GM12875 (cell line): ENCODE measurements at regions not wholly inside any gene's neighbourhood (a gene's known extent, or its start where the extent isn't known, plus 50 kb on each side); places are given as distances from the start of the nearest gene placed in this dataset.
A peak's percentile ranks its signal among the peaks of the same experiment; 100 is the strongest.

Experiments used
- H3K4me3 ChIP-seq: one replicate; pipeline ENCODE4 v1.5.1; 2011; ENCODE audit warnings: low read depth, low read length, control low read depth
- TF ChIP-seq, protein P1 (sequence below): IDR thresholded peaks from 2 replicates; pipeline ENCODE4 v1.5.1; 2011; ENCODE audit warnings: low read depth, mild to moderate bottlenecking, control low read depth, inconsistent platforms, low read length, moderate library complexity, borderline replicate concordance; ENCODE audit not compliant: insufficient read depth

DNA sequence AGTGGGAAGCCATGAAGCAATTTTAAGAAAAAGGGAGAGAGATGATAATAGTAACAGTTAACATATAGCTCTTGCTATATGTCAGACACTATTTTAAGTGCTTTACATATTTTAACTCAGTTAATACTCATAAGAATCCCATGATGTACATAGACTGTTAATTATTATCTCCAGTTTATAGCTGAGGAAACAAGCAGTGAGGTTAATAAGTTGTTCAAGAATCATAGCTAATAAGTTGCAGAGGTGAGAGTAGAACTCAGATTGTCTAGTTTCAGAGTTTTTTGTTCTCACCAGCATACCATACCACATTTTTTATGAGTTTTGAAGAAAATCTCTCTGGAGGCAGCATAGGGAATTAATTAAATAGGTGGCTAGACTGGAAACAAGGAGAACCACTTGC lies 144.6 kb upstream of the MMS22L start:
- H3K4me3 ChIP-seq = no peak overlapping the region
- TF ChIP-seq, protein P1, sequence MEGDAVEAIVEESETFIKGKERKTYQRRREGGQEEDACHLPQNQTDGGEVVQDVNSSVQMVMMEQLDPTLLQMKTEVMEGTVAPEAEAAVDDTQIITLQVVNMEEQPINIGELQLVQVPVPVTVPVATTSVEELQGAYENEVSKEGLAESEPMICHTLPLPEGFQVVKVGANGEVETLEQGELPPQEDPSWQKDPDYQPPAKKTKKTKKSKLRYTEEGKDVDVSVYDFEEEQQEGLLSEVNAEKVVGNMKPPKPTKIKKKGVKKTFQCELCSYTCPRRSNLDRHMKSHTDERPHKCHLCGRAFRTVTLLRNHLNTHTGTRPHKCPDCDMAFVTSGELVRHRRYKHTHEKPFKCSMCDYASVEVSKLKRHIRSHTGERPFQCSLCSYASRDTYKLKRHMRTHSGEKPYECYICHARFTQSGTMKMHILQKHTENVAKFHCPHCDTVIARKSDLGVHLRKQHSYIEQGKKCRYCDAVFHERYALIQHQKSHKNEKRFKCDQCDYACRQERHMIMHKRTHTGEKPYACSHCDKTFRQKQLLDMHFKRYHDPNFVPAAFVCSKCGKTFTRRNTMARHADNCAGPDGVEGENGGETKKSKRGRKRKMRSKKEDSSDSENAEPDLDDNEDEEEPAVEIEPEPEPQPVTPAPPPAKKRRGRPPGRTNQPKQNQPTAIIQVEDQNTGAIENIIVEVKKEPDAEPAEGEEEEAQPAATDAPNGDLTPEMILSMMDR = no peak

DNA sequence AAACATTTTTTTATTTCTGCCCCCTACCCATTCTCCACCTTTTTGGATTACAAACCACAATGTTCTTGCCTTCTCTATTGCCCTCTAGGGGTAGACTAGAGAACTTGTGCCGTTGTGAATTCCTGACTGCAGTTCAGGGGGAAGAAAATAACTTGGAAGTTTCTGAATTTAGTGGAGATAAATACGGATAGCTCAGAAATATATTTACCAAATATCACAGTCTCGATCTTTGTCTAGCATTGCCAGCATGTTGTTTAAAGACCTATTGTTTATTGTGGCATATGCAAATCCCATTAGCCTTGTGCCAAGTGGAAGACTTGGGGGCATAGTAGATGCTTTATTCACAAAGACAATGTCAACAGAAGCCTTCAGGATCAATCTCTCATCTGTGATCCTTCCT lies 154.1 kb upstream of the MMS22L start:
- no peak overlapping the region for H3K4me3 ChIP-seq
- TF ChIP-seq, protein P1 = peak; percentile 61; the same call in 1 of the 2 replicates

GRCh38 chr6:97438011-97438671 lies 155.1 kb upstream of the MMS22L start:
- TF ChIP-seq, protein P1 = no peak

GRCh38 chr6:97440590-97441176 lies 157.7 kb upstream of the MMS22L start:
- TF ChIP-seq, protein P1 = 0 out of 2 replicates have a peak, but pooled peaks have one; percentile 2
- no peak overlapping the region for H3K4me3 ChIP-seq

More at GRCh38 chr6:97438011-97438671, 155.1 kb upstream of the MMS22L start:
- no peak overlapping the region for H3K4me3 ChIP-seq

DNA sequence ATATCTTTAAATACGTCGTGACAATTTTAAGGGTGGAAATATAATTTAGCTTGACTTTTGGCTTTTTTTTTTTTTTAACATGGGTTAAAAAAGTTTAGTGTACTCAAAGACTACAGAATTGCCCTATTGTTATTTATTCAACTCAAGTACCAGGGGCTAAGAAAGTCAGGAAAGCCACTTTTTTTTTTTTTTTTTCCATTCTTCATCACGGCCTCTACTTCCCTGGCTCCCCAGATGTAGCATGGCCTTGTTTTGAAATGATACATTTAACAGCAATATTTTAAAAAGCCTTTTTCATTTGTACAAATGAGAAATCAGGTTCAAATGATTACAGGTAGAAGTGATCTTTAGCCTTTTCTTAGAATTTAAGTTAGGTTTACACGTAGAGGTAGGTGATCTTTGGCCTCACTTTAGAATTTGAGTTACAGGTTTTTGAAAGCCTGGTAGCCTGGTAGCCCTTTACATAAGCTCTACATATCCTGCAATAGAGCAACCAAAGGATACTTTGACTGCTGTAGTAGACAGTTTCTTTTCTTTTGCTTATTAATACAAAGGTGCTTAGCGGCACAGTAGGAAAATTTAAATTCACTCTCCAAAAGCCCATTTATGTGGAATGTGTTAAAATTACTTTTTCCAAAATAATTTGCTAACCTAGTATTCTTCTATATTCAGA lies 160.5 kb upstream of the MMS22L start:
- TF ChIP-seq, protein P1 = no peak
- no peak overlapping the region for H3K4me3 ChIP-seq

DNA sequence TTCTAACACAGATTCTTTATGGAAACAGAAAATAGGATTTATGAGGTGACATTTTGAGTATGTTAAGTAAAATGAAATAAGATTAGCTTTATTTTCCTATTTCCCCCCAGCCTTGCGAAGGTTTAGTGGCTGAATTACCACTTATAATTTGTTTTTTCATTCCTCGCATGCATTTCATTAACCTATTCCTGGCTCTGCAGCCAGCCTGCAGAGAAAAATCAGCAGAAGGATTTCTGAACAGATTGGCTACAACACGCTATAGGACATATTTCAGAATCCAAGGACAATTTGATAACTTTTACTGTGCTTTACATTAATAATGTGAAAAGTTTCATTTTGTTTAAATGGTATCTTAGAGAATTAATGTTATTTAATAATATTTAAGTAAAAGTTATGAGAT lies 162.4 kb upstream of the MMS22L start:
- no peak overlapping the region for H3K4me3 ChIP-seq
- TF ChIP-seq, protein P1 = no peak
